ENCODE measurements at regions not wholly inside any gene's neighbourhood (a gene's known extent, or its start where the extent isn't known, plus 50 kb on each side); places are given as distances from the start of the nearest gene placed in this dataset.

DNA sequence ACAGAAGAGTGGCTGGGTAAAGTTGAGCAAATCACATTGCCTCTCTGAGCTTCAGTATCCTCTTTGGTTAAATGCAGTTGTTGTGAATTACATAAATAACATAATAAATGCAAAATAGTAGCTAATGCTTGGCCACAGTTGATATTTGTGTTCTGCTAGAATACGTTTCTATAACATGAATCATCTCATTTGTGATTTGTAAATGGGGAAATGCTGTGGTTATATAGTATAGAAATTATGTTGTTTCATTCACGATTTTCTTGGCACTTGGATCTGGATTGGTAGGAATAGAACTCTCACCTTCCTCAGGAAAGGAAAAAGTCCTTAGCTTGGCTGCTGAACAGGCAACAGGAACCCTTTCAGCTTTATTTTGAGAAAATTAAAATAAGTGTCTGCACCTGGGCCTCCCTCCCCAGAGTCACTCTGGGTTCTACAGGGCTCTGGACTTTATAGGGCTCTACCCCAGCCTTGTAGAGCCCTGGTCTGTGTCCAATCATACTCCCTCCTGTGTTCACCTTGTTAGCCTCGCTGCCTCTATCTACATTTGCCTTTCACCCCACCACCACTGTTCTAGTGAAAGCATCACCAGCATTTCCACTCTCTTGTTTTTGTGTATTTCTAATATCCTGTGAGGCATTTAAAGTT is 107.7 kb upstream of the BCAT1 start (continued):
- TF ChIP-seq, protein P1, sequence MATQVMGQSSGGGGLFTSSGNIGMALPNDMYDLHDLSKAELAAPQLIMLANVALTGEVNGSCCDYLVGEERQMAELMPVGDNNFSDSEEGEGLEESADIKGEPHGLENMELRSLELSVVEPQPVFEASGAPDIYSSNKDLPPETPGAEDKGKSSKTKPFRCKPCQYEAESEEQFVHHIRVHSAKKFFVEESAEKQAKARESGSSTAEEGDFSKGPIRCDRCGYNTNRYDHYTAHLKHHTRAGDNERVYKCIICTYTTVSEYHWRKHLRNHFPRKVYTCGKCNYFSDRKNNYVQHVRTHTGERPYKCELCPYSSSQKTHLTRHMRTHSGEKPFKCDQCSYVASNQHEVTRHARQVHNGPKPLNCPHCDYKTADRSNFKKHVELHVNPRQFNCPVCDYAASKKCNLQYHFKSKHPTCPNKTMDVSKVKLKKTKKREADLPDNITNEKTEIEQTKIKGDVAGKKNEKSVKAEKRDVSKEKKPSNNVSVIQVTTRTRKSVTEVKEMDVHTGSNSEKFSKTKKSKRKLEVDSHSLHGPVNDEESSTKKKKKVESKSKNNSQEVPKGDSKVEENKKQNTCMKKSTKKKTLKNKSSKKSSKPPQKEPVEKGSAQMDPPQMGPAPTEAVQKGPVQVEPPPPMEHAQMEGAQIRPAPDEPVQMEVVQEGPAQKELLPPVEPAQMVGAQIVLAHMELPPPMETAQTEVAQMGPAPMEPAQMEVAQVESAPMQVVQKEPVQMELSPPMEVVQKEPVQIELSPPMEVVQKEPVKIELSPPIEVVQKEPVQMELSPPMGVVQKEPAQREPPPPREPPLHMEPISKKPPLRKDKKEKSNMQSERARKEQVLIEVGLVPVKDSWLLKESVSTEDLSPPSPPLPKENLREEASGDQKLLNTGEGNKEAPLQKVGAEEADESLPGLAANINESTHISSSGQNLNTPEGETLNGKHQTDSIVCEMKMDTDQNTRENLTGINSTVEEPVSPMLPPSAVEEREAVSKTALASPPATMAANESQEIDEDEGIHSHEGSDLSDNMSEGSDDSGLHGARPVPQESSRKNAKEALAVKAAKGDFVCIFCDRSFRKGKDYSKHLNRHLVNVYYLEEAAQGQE (IDR thresholded peaks at IDR 0.05; ENCODE audit: unreplicated experiment) = no peak
- TF ChIP-seq, protein P2, sequence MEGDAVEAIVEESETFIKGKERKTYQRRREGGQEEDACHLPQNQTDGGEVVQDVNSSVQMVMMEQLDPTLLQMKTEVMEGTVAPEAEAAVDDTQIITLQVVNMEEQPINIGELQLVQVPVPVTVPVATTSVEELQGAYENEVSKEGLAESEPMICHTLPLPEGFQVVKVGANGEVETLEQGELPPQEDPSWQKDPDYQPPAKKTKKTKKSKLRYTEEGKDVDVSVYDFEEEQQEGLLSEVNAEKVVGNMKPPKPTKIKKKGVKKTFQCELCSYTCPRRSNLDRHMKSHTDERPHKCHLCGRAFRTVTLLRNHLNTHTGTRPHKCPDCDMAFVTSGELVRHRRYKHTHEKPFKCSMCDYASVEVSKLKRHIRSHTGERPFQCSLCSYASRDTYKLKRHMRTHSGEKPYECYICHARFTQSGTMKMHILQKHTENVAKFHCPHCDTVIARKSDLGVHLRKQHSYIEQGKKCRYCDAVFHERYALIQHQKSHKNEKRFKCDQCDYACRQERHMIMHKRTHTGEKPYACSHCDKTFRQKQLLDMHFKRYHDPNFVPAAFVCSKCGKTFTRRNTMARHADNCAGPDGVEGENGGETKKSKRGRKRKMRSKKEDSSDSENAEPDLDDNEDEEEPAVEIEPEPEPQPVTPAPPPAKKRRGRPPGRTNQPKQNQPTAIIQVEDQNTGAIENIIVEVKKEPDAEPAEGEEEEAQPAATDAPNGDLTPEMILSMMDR (conservative IDR thresholded peaks at IDR 0.05; ENCODE audit: low read depth in 2 of 2) = no peak
- TF ChIP-seq STAT1 (IDR thresholded peaks at IDR 0.05; ENCODE audit: unreplicated experiment) (no peak), ZNF114 (CRISPR knock-in tag; IDR thresholded peaks at IDR 0.05) (no peak), NANOG (IDR thresholded peaks at IDR 0.05; ENCODE audit: borderline replicate concordance) (no peak), POLR2AphosphoS5 (IDR thresholded peaks at IDR 0.05; ENCODE audit: low read depth) (no peak)

DNA sequence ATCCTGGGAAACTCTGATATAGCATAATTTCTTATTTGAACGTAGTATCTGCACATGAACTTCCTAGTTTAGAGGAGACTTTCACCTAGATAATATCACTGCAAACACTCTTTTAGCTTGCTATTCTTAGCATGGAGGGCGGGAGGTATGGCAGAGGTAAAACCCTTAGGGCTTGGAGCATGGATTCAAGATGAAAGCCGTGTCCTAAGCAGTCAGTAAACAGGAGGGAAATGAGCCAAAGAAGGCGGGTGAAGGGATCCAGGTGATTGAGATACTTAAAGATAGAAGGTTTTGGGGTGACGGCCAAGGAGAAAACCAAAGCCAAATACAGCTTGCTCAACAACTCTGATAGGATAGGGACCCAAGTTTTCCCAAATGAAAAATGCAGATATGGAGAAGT is 107.1 kb upstream of the BCAT1 start:
- H3K4me1 ChIP-seq (ENCODE audit: insufficient read depth) = peaks cover 7% of the 10 kb centered on the region; the same call in 1 of the 2 replicates
- H3K36me3 ChIP-seq (ENCODE audit: insufficient read depth) = no peaks in the 10 kb centered on the region
- Mint-ChIP-seq H3K4me1 (peaks cover 8% of the 10 kb centered on the region), H3K27ac (no peak overlapping the region), H3K9me3 (no peaks in the 10 kb centered on the region), H3K36me3 (ENCODE audit: low read depth) (no peaks in the 10 kb centered on the region), H3K27me3 (ENCODE audit: insufficient read depth, low read depth, poor library complexity) (no peaks in the 10 kb centered on the region), H3K4me3 (no peak overlapping the region)
- no peak for DNase-seq (ENCODE audit: low spot score)
- H2AFZ ChIP-seq = no peak overlapping the region
- ATAC-seq = no peak
- no peaks in the 10 kb centered on the region for H3K27me3 ChIP-seq (ENCODE audit: insufficient read depth)
- H3K79me2 ChIP-seq (replicated peaks; ENCODE audit: insufficient read depth) = no peaks in the 10 kb centered on the region
- no peak overlapping the region for H3K27ac ChIP-seq (ENCODE audit: low read depth)
- H3F3A ChIP-seq (replicated peaks; ENCODE audit: low read depth) = no peaks in the 10 kb centered on the region
- TF ChIP-seq ZNF331 (CRISPR knock-in tag; IDR thresholded peaks at IDR 0.05; ENCODE audit: low read depth) = no peak
- TF ChIP-seq, protein P2 (conservative IDR thresholded peaks at IDR 0.05; ENCODE audit: low read depth in 2 of 2) = no peak
- TF ChIP-seq JUNB (IDR thresholded peaks at IDR 0.05; ENCODE audit: unreplicated experiment) = no peak
- TF ChIP-seq ZNF114 (CRISPR knock-in tag; IDR thresholded peaks at IDR 0.05) = no peak
- TF ChIP-seq POLR2AphosphoS5 (IDR thresholded peaks at IDR 0.05; ENCODE audit: low read depth) = no peak
- TF ChIP-seq, protein P3, sequence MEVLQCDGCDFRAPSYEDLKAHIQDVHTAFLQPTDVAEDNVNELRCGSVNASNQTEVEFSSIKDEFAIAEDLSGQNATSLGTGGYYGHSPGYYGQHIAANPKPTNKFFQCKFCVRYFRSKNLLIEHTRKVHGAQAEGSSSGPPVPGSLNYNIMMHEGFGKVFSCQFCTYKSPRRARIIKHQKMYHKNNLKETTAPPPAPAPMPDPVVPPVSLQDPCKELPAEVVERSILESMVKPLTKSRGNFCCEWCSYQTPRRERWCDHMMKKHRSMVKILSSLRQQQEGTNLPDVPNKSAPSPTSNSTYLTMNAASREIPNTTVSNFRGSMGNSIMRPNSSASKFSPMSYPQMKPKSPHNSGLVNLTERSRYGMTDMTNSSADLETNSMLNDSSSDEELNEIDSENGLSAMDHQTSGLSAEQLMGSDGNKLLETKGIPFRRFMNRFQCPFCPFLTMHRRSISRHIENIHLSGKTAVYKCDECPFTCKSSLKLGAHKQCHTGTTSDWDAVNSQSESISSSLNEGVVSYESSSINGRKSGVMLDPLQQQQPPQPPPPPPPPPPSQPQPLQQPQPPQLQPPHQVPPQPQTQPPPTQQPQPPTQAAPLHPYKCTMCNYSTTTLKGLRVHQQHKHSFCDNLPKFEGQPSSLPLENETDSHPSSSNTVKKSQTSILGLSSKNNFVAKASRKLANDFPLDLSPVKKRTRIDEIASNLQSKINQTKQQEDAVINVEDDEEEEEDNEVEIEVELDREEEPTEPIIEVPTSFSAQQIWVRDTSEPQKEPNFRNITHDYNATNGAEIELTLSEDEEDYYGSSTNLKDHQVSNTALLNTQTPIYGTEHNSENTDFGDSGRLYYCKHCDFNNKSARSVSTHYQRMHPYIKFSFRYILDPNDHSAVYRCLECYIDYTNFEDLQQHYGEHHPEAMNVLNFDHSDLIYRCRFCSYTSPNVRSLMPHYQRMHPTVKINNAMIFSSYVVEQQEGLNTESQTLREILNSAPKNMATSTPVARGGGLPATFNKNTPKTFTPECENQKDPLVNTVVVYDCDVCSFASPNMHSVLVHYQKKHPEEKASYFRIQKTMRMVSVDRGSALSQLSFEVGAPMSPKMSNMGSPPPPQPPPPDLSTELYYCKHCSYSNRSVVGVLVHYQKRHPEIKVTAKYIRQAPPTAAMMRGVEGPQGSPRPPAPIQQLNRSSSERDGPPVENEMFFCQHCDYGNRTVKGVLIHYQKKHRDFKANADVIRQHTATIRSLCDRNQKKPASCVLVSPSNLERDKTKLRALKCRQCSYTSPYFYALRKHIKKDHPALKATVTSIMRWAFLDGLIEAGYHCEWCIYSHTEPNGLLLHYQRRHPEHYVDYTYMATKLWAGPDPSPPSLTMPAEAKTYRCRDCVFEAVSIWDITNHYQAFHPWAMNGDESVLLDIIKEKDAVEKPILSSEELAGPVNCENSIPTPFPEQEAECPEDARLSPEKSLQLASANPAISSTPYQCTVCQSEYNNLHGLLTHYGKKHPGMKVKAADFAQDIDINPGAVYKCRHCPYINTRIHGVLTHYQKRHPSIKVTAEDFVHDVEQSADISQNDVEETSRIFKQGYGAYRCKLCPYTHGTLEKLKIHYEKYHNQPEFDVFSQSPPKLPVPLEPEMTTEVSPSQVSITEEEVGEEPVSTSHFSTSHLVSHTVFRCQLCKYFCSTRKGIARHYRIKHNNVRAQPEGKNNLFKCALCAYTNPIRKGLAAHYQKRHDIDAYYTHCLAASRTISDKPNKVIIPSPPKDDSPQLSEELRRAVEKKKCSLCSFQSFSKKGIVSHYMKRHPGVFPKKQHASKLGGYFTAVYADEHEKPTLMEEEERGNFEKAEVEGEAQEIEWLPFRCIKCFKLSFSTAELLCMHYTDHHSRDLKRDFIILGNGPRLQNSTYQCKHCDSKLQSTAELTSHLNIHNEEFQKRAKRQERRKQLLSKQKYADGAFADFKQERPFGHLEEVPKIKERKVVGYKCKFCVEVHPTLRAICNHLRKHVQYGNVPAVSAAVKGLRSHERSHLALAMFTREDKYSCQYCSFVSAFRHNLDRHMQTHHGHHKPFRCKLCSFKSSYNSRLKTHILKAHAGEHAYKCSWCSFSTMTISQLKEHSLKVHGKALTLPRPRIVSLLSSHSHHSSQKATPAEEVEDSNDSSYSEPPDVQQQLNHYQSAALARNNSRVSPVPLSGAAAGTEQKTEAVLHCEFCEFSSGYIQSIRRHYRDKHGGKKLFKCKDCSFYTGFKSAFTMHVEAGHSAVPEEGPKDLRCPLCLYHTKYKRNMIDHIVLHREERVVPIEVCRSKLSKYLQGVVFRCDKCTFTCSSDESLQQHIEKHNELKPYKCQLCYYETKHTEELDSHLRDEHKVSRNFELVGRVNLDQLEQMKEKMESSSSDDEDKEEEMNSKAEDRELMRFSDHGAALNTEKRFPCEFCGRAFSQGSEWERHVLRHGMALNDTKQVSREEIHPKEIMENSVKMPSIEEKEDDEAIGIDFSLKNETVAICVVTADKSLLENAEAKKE (CRISPR knock-in tag; IDR thresholded peaks at IDR 0.05) = no peak
- no peak for TF ChIP-seq EZH2 (IDR thresholded peaks at IDR 0.05; ENCODE audit: low read depth, unreplicated experiment)
- TF ChIP-seq EZH2phosphoT487 (IDR thresholded peaks at IDR 0.05; ENCODE audit: unreplicated experiment) = no peak
- H3K4me3 ChIP-seq = no peak overlapping the region
- no peaks in the 10 kb centered on the region for H4K20me1 ChIP-seq (replicated peaks; ENCODE audit: insufficient read depth)
- H3K9me2 ChIP-seq (ENCODE audit: insufficient read depth) = no peaks in the 10 kb centered on the region
- H3K4me2 ChIP-seq = no peak overlapping the region

Data from GM23338 (cell line).